Mesothelial cell of epicardium (in vitro differentiated cells): ENCODE measurements at regions not wholly inside any gene's neighbourhood (a gene's known extent, or its start where the extent isn't known, plus 50 kb on each side); places are given as distances from the start of the nearest gene placed in this dataset.
"Not testable (repeated sequence)": the region's sequence is repeated elsewhere in the genome, so short reads cannot be mapped to it uniquely, and the experiment has no call there.

Experiments
- DNase-seq, 2 experiments: peaks; one replicate each; pipeline ENCODE4 v3.0.0; 2021; ENCODE audit warnings: low spot score in 2 of 2; ENCODE audit not compliant: unreplicated experiment in 2 of 2
- H3K27ac Mint-ChIP-seq: 2 replicates; pipeline ENCODE4 v1.8.0; 2021; ENCODE audit warnings: mixed read lengths
- H3K27me3 Mint-ChIP-seq: 2 replicates; pipeline ENCODE4 v1.8.0; 2021; ENCODE audit warnings: low read depth, mixed read lengths
- H3K36me3 Mint-ChIP-seq: 2 replicates; pipeline ENCODE4 v1.8.0; 2021; ENCODE audit warnings: mixed read lengths
- H3K4me1 Mint-ChIP-seq: 2 replicates; pipeline ENCODE4 v1.8.0; 2021; ENCODE audit warnings: mixed read lengths
- H3K4me3 Mint-ChIP-seq: 2 replicates; pipeline ENCODE4 v1.8.0; 2021; ENCODE audit warnings: mild to moderate bottlenecking, moderate library complexity, mixed read lengths
- H3K9me3 Mint-ChIP-seq: 2 replicates; pipeline ENCODE4 v1.8.0; 2021; ENCODE audit warnings: mixed read lengths
- TF ChIP-seq, protein P1 (sequence below): fragments of 200-600 bp; sonication (generic); IDR thresholded peaks from one replicate; pipeline ENCODE4 v1.5.0; 2021; ENCODE audit warnings: antibody characterized with exemption; ENCODE audit not compliant: unreplicated experiment

DNA sequence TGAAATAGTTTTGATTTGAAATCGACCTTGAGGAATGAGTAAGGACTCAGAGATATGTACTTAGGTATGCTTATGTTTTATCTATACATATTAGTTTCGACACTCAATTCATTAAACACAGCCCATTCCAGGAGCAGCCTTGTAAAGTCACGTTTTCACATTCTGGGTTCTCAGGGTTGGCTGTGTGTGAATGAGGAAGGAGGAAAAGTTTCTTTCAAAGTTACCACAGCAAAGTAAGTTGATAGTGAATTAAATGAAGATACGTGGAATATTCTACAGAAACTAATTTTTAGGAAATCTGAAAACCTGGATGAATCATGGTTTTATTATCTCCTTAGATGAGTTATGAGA is 133.5 kb downstream of the C3orf38 start:
- Mint-ChIP-seq H3K9me3 (no peaks in the 10 kb centered on the region), H3K27ac (no peak overlapping the region), H3K4me1 (no peaks in the 10 kb centered on the region), H3K36me3 (no peaks in the 10 kb centered on the region), H3K4me3 (no peak overlapping the region), H3K27me3 (no peaks in the 10 kb centered on the region)
- no peak for DNase-seq
- TF ChIP-seq, protein P1, sequence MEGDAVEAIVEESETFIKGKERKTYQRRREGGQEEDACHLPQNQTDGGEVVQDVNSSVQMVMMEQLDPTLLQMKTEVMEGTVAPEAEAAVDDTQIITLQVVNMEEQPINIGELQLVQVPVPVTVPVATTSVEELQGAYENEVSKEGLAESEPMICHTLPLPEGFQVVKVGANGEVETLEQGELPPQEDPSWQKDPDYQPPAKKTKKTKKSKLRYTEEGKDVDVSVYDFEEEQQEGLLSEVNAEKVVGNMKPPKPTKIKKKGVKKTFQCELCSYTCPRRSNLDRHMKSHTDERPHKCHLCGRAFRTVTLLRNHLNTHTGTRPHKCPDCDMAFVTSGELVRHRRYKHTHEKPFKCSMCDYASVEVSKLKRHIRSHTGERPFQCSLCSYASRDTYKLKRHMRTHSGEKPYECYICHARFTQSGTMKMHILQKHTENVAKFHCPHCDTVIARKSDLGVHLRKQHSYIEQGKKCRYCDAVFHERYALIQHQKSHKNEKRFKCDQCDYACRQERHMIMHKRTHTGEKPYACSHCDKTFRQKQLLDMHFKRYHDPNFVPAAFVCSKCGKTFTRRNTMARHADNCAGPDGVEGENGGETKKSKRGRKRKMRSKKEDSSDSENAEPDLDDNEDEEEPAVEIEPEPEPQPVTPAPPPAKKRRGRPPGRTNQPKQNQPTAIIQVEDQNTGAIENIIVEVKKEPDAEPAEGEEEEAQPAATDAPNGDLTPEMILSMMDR, result no peak

DNA sequence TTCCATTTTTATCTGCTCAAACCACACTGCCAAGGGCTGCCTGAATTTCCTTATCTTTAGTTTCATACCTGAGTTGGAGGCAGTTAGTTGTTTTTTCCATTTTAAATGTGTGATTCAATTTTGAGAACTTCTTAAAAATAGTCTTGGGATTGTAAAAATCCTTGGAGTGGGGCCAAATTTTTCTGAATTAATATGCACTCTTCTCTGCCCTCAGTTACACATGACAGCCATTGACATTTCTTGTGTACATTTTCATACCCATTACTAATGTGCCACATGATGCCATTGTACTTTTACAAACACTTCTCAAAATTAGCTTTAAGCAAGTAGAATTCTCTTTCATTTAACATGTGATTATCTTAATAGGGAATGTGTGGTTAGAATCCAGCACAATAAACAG is 141.7 kb downstream of the C3orf38 start:
- Mint-ChIP-seq H3K27me3 (no peaks in the 10 kb centered on the region), H3K27ac (no peak overlapping the region), H3K36me3 (no peaks in the 10 kb centered on the region), H3K4me1 (no peaks in the 10 kb centered on the region), H3K4me3 (no peak overlapping the region), H3K9me3 (peaks cover 15% of the 10 kb centered on the region)
- TF ChIP-seq, protein P1, result no peak
- no peak for DNase-seq

DNA sequence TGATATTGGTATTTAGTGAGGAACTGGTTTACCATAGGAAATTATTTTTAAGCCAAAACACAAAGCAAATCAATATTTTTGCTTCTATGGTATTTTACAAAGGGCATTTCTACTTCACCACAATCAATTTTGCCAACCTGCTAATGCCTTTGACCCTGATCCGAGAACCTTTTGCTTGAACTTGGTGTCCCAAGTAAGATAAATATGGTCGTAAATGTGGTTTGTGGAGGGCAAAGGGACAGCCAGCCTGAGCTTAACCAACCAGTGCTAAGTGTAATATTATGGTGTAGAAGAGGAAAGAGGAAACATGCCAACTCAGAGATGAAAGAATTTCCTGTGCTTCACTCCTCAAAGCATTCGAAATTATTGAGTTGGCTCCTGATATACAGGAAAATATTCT is 148.4 kb downstream of the C3orf38 start:
- TF ChIP-seq, protein P1, result no peak
- no peak for DNase-seq
- H3K9me3 Mint-ChIP-seq, result peaks cover 15% of the 10 kb centered on the region
- no peak overlapping the region for H3K27ac Mint-ChIP-seq
- no peaks in the 10 kb centered on the region for H3K27me3 Mint-ChIP-seq
- no peaks in the 10 kb centered on the region for H3K4me1 Mint-ChIP-seq
- no peak overlapping the region for H3K4me3 Mint-ChIP-seq
- no peaks in the 10 kb centered on the region for H3K36me3 Mint-ChIP-seq

DNA sequence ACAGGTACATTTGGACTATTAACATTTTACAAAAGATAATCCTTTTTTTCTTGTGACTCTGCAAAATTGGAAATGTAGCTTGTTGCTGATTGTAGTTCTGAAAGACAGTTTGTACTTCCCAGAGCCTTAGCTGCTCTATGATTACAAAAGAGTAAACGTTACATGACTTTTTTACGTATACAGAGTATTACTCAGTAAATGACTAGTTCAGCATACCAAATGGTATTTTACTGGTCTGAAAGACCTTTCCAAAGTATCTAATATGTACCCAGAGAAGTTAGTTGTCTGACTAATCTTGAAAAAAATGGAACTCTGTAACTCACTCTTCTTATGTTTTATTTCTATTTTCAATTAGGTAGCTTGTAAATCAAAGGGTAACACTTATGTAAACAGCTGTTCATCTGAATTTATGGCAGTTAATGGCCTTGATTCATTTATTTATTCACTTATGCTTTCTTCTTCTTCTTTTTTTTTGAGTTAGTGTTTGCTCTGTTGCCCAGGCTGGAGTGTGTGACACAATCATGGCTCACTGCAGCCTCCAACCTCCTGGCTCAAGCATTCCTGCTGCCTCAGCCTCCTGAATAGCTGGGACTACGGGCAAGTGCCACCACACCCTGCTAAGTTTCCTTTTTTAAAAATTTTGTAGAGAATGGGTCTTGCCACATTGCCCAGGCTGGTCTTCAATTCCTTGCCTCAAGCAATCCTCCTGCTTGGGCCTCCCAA is 151.7 kb downstream of the C3orf38 start:
- no peaks in the 10 kb centered on the region for H3K27me3 Mint-ChIP-seq
- no peaks in the 10 kb centered on the region for H3K4me1 Mint-ChIP-seq
- TF ChIP-seq, protein P1, result no peak
- no peak for DNase-seq
- H3K27ac Mint-ChIP-seq, result no peak overlapping the region
- H3K4me3 Mint-ChIP-seq, result no peak overlapping the region
- no peaks in the 10 kb centered on the region for H3K9me3 Mint-ChIP-seq
- no peaks in the 10 kb centered on the region for H3K36me3 Mint-ChIP-seq

DNA sequence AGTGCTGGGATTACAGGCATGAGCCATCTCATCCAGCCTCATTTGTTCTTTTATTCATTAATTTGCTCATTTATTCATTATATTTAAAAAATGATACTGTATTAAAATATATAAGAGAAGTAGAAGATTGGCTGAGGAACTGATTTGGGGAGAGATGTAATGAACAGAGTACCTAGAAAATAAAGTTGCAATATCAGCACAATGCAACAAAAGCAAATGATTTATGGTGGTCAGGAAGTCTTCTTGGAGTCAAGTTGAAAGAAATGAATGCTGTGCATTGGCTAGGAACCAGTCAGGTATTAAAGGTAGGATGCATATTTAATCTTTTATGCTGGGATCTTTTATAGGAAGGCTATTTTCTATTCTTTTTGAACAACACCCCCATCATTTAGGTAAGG is 152.2 kb downstream of the C3orf38 start:
- peaks cover 2% of the 10 kb centered on the region for H3K27me3 Mint-ChIP-seq
- H3K27ac Mint-ChIP-seq, result no peak overlapping the region
- DNase-seq, result no peak
- TF ChIP-seq, protein P1, result no peak
- H3K36me3 Mint-ChIP-seq, result no peaks in the 10 kb centered on the region
- H3K4me3 Mint-ChIP-seq, result no peak overlapping the region
- H3K9me3 Mint-ChIP-seq, result no peaks in the 10 kb centered on the region
- H3K4me1 Mint-ChIP-seq, result no peaks in the 10 kb centered on the region

DNA sequence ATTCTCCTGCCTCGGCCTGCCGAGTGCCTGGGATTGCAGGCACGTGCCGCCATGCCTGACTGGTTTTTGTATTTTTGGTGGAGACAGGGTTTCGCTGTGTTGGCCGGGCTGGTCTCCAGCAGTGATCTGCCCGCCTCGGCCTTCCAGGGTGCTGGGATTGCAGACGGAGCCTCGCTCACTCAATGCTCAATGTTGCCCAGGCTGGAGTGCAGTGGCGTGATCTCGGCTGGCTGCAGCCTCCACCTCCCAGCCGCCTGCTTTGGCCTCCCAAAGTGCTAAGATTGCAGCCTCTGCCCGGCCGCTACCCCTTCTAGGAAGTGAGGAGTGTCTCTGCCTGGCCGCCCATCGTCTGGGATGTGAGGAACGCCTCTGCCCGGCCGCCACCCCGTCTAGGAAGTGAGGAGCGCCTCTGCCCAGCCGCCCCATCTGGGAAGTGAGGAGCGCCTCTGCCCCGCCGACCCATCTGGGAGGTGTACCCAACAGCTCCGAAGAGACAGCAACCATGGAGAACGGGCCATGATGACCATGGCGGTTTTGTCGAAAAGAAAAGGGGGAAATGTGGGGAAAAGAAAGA is 153.7 kb downstream of the C3orf38 start:
- not testable (repeated sequence) for H3K27me3 Mint-ChIP-seq, H3K4me1 Mint-ChIP-seq, DNase-seq, H3K4me3 Mint-ChIP-seq, H3K27ac Mint-ChIP-seq, H3K9me3 Mint-ChIP-seq, H3K36me3 Mint-ChIP-seq
